B cell (primary cell): ENCODE measurements at regions not wholly inside any gene's neighbourhood (a gene's known extent, or its start where the extent isn't known, plus 50 kb on each side); places are given as distances from the start of the nearest gene placed in this dataset.

Experiments
- ATAC-seq: fragments of 200-7000 bp; cut with Tn5 transposase; one replicate; pipeline ENCODE4 v1.10.0; 2021; ENCODE audit warnings: low read depth, mild to moderate bottlenecking, moderate number of reproducible peaks, moderate library complexity
- CTCF ChIA-PET: fragments of 350-600 bp; sonication (Branson Sonifier 250); formaldehyde crosslinking; loops from one replicate; lab custom pipeline; 2021; ENCODE audit warnings: antibody characterized with exemption, inconsistent platforms; lab: Charles Lee
- POLR2A ChIA-PET: fragments of 350-600 bp; sonication (Branson Sonifier 250); formaldehyde crosslinking; loops from one replicate; lab custom pipeline; 2021; ENCODE audit warnings: antibody characterized with exemption; lab: Charles Lee
- DNase-seq: peaks from one replicate; pipeline ENCODE4 v3.0.0; 2013
- H2AFZ ChIP-seq: 2 replicates; pipeline ENCODE4 v1.6.1; 2012; ENCODE audit warnings: mild to moderate bottlenecking, low read depth, low read length; ENCODE audit not compliant: insufficient read depth, poor library complexity, severe bottlenecking
- H3K27ac ChIP-seq, 2 donors: 1 replicate in 1 of 2; 2 replicates in 1 of 2; pipeline ENCODE4 v1.5.1; 2012 to 2013; ENCODE audit warnings: low read length in 2 of 2, mild to moderate bottlenecking in 2 of 2, moderate library complexity in 1 of 2
- H3K27me3 ChIP-seq, 4 experiments: fragments of 200-600 bp in 1 of 4; sonication (generic) in 1 of 4; replicated peaks in 1 of 4; 1 replicate in 2 of 4; 2 replicates in 2 of 4; pipeline versions ENCODE4 v1.6.1 to v1.7.0; 2013 to 2016; ENCODE audit warnings: low read length in 3 of 4, mild to moderate bottlenecking in 2 of 4, mixed read lengths in 1 of 4, moderate library complexity in 1 of 4; ENCODE audit not compliant: insufficient read depth in 4 of 4, control insufficient read depth in 3 of 4; ENCODE audit errors: control extremely low read depth in 1 of 4
- H3K36me3 ChIP-seq, 2 experiments: replicated peaks in 1 of 2; 1 replicate in 1 of 2; 2 replicates in 1 of 2; pipeline versions ENCODE4 v1.6.1 to v1.7.1; 2013; ENCODE audit warnings: low read length in 1 of 2; ENCODE audit not compliant: insufficient read depth in 2 of 2, control insufficient read depth in 1 of 2; ENCODE audit errors: control extremely low read depth in 1 of 2, extremely low read depth in 1 of 2
- H3K4me1 ChIP-seq, 2 donors: fragments of 200-600 bp in 1 of 2; sonication (generic) in 1 of 2; 1 replicate in 1 of 2; 2 replicates in 1 of 2; pipeline versions ENCODE4 v1.5.1 to v1.6.1; 2013 to 2017; ENCODE audit warnings: low read length in 2 of 2; ENCODE audit not compliant: control insufficient read depth in 2 of 2, insufficient read depth in 2 of 2
- H3K4me2 ChIP-seq: replicated peaks from 2 replicates; pipeline ENCODE3; 2012; ENCODE audit warnings: mild to moderate bottlenecking, low read depth, low read length; ENCODE audit not compliant: poor library complexity, severe bottlenecking
- H3K4me3 ChIP-seq, 5 experiments: fragments of 200-600 bp in 1 of 5; sonication (generic) in 1 of 5; 1 replicate in 3 of 5; 2 replicates in 2 of 5; pipeline versions ENCODE4 v1.5.1 to v1.7.0; 2011 to 2016; ENCODE audit warnings: low read length in 4 of 5, mild to moderate bottlenecking in 4 of 5, low read depth in 2 of 5, control low read depth in 1 of 5, moderate library complexity in 1 of 5; ENCODE audit not compliant: insufficient read depth in 1 of 5; ENCODE audit errors: control extremely low read depth in 1 of 5, extremely low read depth in 1 of 5
- H3K79me2 ChIP-seq: fragments of 200-600 bp; sonication (generic); one replicate; pipeline ENCODE4 v1.6.0; 2016; ENCODE audit warnings: low read length; ENCODE audit not compliant: control insufficient read depth, insufficient read depth
- H3K9ac ChIP-seq: fragments of 200-600 bp; sonication (generic); 2 replicates; pipeline ENCODE4 v1.6.1; 2017; ENCODE audit warnings: mild to moderate bottlenecking, low read length, moderate library complexity
- H3K9me3 ChIP-seq, 3 donors: one replicate each; pipeline versions ENCODE4 v1.6.1 to v1.7.1; 2013; ENCODE audit warnings: low read length in 2 of 3; ENCODE audit not compliant: control insufficient read depth in 2 of 3, insufficient read depth in 1 of 3; ENCODE audit errors: control extremely low read depth in 1 of 3
- H4K20me1 ChIP-seq: 2 replicates; pipeline ENCODE4 v1.6.0; 2012; ENCODE audit warnings: mild to moderate bottlenecking, low read length; ENCODE audit not compliant: insufficient read depth, control insufficient read depth, poor library complexity, severe bottlenecking
- H3K27ac Mint-ChIP-seq: one replicate; pipeline ENCODE4 v1.8.0; 2021; ENCODE audit warnings: mixed read lengths
- H3K27me3 Mint-ChIP-seq: one replicate; pipeline ENCODE4 v1.8.0; 2021; ENCODE audit warnings: mixed read lengths
- H3K4me1 Mint-ChIP-seq: one replicate; pipeline ENCODE4 v1.8.0; 2021; ENCODE audit warnings: mixed read lengths
- H3K4me3 Mint-ChIP-seq: one replicate; pipeline ENCODE4 v1.8.0; 2021; ENCODE audit warnings: mixed read lengths
- H3K9me3 Mint-ChIP-seq: one replicate; pipeline ENCODE4 v1.8.0; 2022; ENCODE audit warnings: mixed read lengths; ENCODE audit not compliant: insufficient read depth
- CTCF ChIP-seq: fragments of 200-600 bp; IDR thresholded peaks from one replicate; pipeline ENCODE4 v1.8.0; 2022; ENCODE audit warnings: antibody characterized with exemption, mild to moderate bottlenecking
- EZH2 ChIP-seq: IDR thresholded peaks from 2 replicates; pipeline ENCODE4 v1.6.1; 2012; ENCODE audit warnings: borderline replicate concordance, low read depth, mild to moderate bottlenecking, moderate library complexity, low read length; ENCODE audit not compliant: insufficient read depth, poor library complexity, severe bottlenecking
- WGBS: methylation state at CpG from one replicate; pipeline ENCODE4 v1.1.5; 2013; ENCODE audit warnings: missing lambda C conversion rate; ENCODE audit not compliant: insufficient coverage; 5-methylcytosine and 5-hydroxymethylcytosine counted together
- intact Hi-C: fragments of 100-400 bp; cut with micrococcal nuclease; formaldehyde crosslinking; loops from one replicate; pipeline ENCODE4 v1.10.0; 2022

DNA sequence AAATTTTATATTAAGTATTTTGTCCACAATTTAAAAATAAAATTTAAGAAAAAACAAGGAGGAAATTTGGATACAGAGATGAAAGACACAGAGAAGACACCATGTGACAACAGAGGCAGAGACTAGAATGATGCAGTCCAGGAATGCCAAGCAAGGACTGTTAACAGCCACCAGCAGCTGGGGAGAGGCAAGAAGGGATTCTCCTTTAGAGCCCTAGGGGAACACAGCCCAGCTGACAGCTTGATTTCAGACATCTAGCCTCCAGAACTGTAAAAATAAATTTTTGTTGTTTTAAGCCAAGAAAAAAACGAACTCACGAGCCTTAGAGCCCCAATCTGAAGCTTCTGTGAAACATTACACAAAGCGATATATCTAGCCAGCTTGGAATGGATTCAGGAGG, 198.5 kb downstream of the ZNF648 start:
- DNase-seq (no peak), ATAC-seq (no peak)
- CTCF ChIA-PET: no interaction called here
- POLR2A ChIA-PET: no interaction called here
- Histone ChIP-seq H3K9me3 (no peaks in the 10 kb centered on the region), H3K9ac (no peak overlapping the region), H2AFZ (no peak overlapping the region), H4K20me1 (no peaks in the 10 kb centered on the region), H3K4me2 (no peak overlapping the region), H3K27me3 (no peaks in the 10 kb centered on the region), H3K27ac (no peak overlapping the region), H3K4me3 (no peak overlapping the region), H3K4me1 (no peaks in the 10 kb centered on the region), H3K36me3 (no peaks in the 10 kb centered on the region), H3K79me2 (no peaks in the 10 kb centered on the region)
- intact Hi-C loops: no loop called here
- TF ChIP-seq CTCF (no peak), EZH2 (no peak)
- WGBS: no CpG with 5 or more reads among the region's 3 CpGs
- H3K27me3 Mint-ChIP-seq: peaks cover 4% of the 10 kb centered on the region
- peaks cover 4% of the 10 kb centered on the region for H3K9me3 Mint-ChIP-seq
- H3K4me1 Mint-ChIP-seq: no peaks in the 10 kb centered on the region
- H3K4me3 Mint-ChIP-seq: no peak overlapping the region
- no peak overlapping the region for H3K27ac Mint-ChIP-seq

DNA sequence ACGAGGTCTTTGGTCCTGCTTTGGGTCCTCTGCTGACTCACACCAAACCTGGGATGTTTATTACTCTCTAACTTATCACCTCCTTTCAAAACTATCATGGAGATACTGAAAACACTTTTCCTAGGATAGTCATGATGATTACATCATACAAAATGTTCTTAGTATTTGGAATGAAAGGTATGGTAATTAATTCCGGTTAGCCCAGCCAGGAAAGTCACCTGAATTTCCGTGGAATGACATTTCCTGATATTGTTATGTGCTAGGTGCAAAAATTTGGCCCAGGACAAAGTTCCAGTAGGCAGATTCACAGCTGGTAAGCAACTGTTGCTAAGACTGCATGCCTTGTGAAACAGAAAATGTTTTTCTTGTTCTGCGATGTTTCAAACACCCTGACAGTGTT, 203.4 kb downstream of the ZNF648 start:
- H3K27ac Mint-ChIP-seq: no peak overlapping the region

More for the DNA sequence above, 203.4 kb downstream of the ZNF648 start:
- POLR2A ChIA-PET: no interaction called here
- H3K36me3 ChIP-seq: no peaks in the 10 kb centered on the region
- H3K4me2 ChIP-seq: no peak overlapping the region
- no peak for DNase-seq
- H3K79me2 ChIP-seq: no peaks in the 10 kb centered on the region
- CTCF ChIA-PET: no interaction called here
- ATAC-seq: no peak
- H3K4me1 ChIP-seq: no peaks in the 10 kb centered on the region
- H2AFZ ChIP-seq: no peak overlapping the region
- WGBS: 84% methylated on average over 3 of the region's 4 CpGs
- Mint-ChIP-seq H3K9me3 (peaks cover 2% of the 10 kb centered on the region), H3K4me1 (no peaks in the 10 kb centered on the region), H3K27me3 (no peaks in the 10 kb centered on the region), H3K4me3 (no peak overlapping the region)
- H3K4me3 ChIP-seq: no peak overlapping the region
- H3K27ac ChIP-seq: no peak overlapping the region
- TF ChIP-seq CTCF (no peak), EZH2 (no peak)
- intact Hi-C loops: no loop called here
- H3K27me3 ChIP-seq: no peaks in the 10 kb centered on the region
- no peaks in the 10 kb centered on the region for H4K20me1 ChIP-seq
- peaks cover 0 to 1% (median 0%) of the 10 kb centered on the region in 3 donors for H3K9me3 ChIP-seq
- no peak overlapping the region for H3K9ac ChIP-seq
